ENCODE measurements at regions not wholly inside any gene's neighbourhood (a gene's known extent, or its start where the extent isn't known, plus 50 kb on each side); places are given as distances from the start of the nearest gene placed in this dataset.

GRCh38 chr12:89289720-89290119, 62.6 kb downstream of the DUSP6 start:
- H3K36me3 Mint-ChIP-seq = no peaks in the 10 kb centered on the region
- H3K4me3 Mint-ChIP-seq = no peak overlapping the region
- intact Hi-C loops (cut with micrococcal nuclease) = loop anchor here (5.0 kb wide), 1 partner anchor 32 kb away; no protein-coding TSS in a partner anchor
- H3K4me1 Mint-ChIP-seq (ENCODE audit: low read depth) = peaks cover 4% of the 10 kb centered on the region
- ChIA-PET CTCF (no interaction called here), POLR2A (no interaction called here)
- DNase-seq = no peak
- no peak overlapping the region for H3K27ac Mint-ChIP-seq
- no peaks in the 10 kb centered on the region for H3K27me3 Mint-ChIP-seq
- H3K9me3 Mint-ChIP-seq = no peaks in the 10 kb centered on the region

GRCh38 chr12:89288959-89289358, 63.3 kb downstream of the DUSP6 start:
- ChIA-PET POLR2A (no interaction called here), CTCF (interaction anchor here (1.4 kb wide), 1 partner anchor 28 kb away, joined by 6 read pairs; no protein-coding TSS in a partner anchor)
- DNase-seq = no peak

DNA sequence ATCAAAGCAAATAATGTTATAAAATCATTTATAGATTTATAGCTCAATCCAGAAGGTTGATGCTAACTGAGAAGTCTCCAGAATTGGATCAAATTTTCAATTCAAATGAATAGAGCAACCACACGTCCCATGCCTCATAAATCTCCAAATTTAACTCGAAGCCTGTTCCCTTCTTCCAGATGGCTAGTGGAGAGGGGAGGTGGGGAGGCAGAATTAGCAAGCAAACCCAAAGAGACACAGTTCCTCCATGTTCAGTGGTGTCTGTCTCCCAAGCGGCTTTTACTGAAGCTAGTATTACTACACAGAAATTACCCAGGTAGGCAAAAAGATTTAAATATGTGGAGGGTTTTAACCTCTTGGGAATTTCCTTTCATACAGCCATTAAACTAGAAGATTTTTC, 65.8 kb downstream of the DUSP6 start:
- ChIA-PET CTCF (interaction anchor here (0.5 to 1.1 kb wide), 2 partner anchors 122 to 236 kb away, joined by 3 read pairs; no protein-coding TSS in a partner anchor), POLR2A (no interaction called here)
- Mint-ChIP-seq H3K4me3 (no peak overlapping the region), H3K9me3 (no peaks in the 10 kb centered on the region), H3K27ac (no peak overlapping the region), H3K36me3 (no peaks in the 10 kb centered on the region), H3K27me3 (no peaks in the 10 kb centered on the region), H3K4me1 (ENCODE audit: low read depth) (peaks cover 16% of the 10 kb centered on the region)
- no peak for DNase-seq
- intact Hi-C loops (cut with micrococcal nuclease) = no loop called here

More at GRCh38 chr12:89288959-89289358, 63.3 kb downstream of the DUSP6 start:
- H3K36me3 Mint-ChIP-seq = no peaks in the 10 kb centered on the region
- H3K4me3 Mint-ChIP-seq = no peak overlapping the region
- H3K27me3 Mint-ChIP-seq = no peaks in the 10 kb centered on the region
- intact Hi-C loops (cut with micrococcal nuclease) = no loop called here
- H3K4me1 Mint-ChIP-seq (ENCODE audit: low read depth) = peaks cover 4% of the 10 kb centered on the region
- no peaks in the 10 kb centered on the region for H3K9me3 Mint-ChIP-seq
- no peak overlapping the region for H3K27ac Mint-ChIP-seq

DNA sequence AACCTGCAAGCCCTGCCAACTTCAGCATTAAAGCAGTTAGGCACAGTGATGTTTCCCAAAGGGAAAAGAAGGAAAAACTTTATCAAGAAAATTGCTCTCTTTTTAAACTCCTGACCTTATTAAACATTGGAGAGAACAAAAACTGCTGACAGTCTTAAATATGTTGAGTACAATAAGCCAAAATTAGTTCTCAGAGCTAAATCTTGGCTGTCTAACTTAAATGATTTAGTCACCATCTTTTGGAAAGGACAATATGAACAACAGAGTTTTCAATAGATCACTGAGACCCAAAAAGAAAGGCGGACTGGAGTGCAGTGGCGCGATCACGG, 70.8 kb downstream of the DUSP6 start:
- intact Hi-C loops (cut with micrococcal nuclease) = loop anchor here (2.0 kb wide), 3 partner anchors 25 to 71 kb away; partner anchors contain the start of gene DUSP6
- no peaks in the 10 kb centered on the region for H3K36me3 Mint-ChIP-seq
- no peak overlapping the region for H3K4me3 Mint-ChIP-seq
- H3K27me3 Mint-ChIP-seq = no peaks in the 10 kb centered on the region
- ChIA-PET POLR2A (no interaction called here), CTCF (no interaction called here)
- H3K27ac Mint-ChIP-seq = peak overlapping the region; percentile 75
- peaks cover 3% of the 10 kb centered on the region for H3K9me3 Mint-ChIP-seq
- H3K4me1 Mint-ChIP-seq (ENCODE audit: low read depth) = peaks cover 23% of the 10 kb centered on the region
- DNase-seq = no peak

- POLR2A ChIA-PET = no interaction called here
- peaks cover 23% of the 10 kb centered on the region for H3K4me1 Mint-ChIP-seq (ENCODE audit: low read depth)
- no peak for DNase-seq
- H3K9me3 Mint-ChIP-seq = peaks cover 3% of the 10 kb centered on the region
- peak overlapping the region; percentile 75 for H3K27ac Mint-ChIP-seq
- H3K36me3 Mint-ChIP-seq = no peaks in the 10 kb centered on the region
- no peaks in the 10 kb centered on the region for H3K27me3 Mint-ChIP-seq
- intact Hi-C loops (cut with micrococcal nuclease) = loop anchor here (2.0 kb wide), 3 partner anchors 26 to 72 kb away; partner anchors contain the start of gene DUSP6
- H3K4me3 Mint-ChIP-seq = peak overlapping the region; percentile 30
- CTCF ChIA-PET = interaction anchor here (1.3 kb wide), 1 partner anchor 181 kb away, joined by 4 read pairs; no protein-coding TSS in a partner anchor
Measured at GRCh38 chr12:89280833-89281538, 71.3 kb downstream of the DUSP6 start.

DNA sequence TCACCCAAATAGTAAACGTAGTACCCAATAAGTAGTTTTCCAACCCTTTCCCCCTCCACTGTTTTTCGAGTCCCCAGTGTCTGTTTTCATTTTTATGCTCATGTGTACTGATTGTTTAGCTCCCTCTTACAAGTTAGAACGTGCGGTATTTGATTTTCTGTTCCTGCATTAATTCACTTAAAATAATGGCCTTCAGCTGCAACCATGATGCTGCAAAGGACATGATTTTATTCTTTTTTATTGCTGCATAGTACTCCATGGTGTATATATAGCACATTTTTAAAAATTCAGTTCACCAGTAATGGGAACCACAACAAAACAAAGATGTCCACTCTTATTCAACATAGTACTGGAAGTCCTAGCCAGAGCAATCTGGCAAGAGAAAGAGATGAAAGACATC, 72.8 kb downstream of the DUSP6 start:
- Mint-ChIP-seq H3K4me1 (ENCODE audit: low read depth) (peaks cover 23% of the 10 kb centered on the region), H3K36me3 (no peaks in the 10 kb centered on the region), H3K27ac (no peak overlapping the region), H3K4me3 (no peak overlapping the region), H3K9me3 (peaks cover 3% of the 10 kb centered on the region), H3K27me3 (no peaks in the 10 kb centered on the region)
- ChIA-PET CTCF (no interaction called here), POLR2A (no interaction called here)
- DNase-seq = no peak
- intact Hi-C loops (cut with micrococcal nuclease) = no loop called here

DNA sequence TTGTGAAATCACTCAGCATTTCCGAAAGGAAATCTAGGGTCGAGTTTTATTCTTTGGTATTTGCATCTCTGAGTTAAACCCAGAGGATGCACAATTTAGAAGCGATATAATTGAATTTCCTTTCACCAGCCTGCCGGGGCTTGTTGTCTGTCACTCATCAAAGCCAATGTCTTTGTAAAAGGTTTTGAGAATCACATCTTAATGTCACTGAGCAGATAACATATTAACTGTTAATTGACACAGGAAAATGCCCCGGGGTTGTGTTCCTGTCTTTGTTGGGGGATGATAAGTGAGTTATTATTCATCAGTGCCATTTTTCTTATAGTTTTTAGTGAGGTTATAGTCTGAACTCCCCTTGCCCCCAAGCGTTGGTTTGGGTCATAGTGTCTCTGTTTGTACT, 73.4 kb downstream of the DUSP6 start:
- H3K27ac Mint-ChIP-seq = no peak overlapping the region
- no peaks in the 10 kb centered on the region for H3K36me3 Mint-ChIP-seq
- no peaks in the 10 kb centered on the region for H3K27me3 Mint-ChIP-seq
- intact Hi-C loops (cut with micrococcal nuclease) = no loop called here
- H3K4me3 Mint-ChIP-seq = no peak overlapping the region
- H3K9me3 Mint-ChIP-seq = peaks cover 3% of the 10 kb centered on the region
- no peak for DNase-seq
- CTCF ChIA-PET = no interaction called here
- H3K4me1 Mint-ChIP-seq (ENCODE audit: low read depth) = peaks cover 23% of the 10 kb centered on the region
- POLR2A ChIA-PET = no interaction called here

DNA sequence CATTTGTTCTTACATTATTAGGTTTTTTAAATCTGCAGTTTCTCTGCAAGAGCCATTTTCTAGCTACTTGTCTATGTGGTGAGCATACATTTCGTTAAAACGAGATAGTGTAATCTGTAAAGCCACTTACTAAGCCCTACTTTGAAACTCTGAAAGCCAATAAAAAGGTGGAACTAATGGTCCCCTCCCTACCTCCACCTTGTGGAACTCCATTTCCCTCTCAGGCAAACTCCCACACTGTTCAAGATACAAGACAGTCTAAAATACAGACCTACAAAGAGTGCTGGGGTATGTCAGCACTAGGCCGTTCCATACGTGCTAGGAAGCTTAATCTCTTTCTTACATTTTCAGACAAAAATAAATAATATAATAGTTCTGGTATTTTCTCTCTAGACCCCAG, 74.1 kb downstream of the DUSP6 start:
- Mint-ChIP-seq H3K27me3 (no peaks in the 10 kb centered on the region), H3K36me3 (no peaks in the 10 kb centered on the region), H3K9me3 (peaks cover 3% of the 10 kb centered on the region), H3K27ac (no peak overlapping the region), H3K4me1 (ENCODE audit: low read depth) (peaks cover 29% of the 10 kb centered on the region), H3K4me3 (no peak overlapping the region)
- no peak for DNase-seq
- CTCF ChIA-PET = no interaction called here
- intact Hi-C loops (cut with micrococcal nuclease) = no loop called here
- POLR2A ChIA-PET = no interaction called here

DNA sequence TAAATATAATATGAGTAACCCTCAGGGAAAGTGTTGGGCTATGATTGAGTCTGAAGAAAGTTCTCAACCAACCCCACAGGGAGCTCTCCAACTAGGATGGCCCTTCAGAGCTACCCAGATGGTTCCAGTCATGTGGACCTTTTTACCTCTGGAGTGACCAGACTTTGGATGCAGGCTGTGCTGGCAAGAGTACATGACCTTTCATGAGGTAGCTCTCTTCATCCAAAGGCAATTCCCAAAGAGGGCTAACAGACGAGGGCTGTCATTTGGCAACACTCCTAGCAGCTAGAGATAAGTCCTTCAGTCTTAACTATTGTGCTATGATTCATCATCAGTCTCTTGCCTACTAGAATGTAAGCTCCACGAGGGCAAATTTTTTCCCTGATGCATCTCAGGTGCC, 75.4 kb downstream of the DUSP6 start:
- POLR2A ChIA-PET = no interaction called here
- no peak overlapping the region for H3K4me3 Mint-ChIP-seq
- peaks cover 24% of the 10 kb centered on the region for H3K4me1 Mint-ChIP-seq (ENCODE audit: low read depth)
- no peaks in the 10 kb centered on the region for H3K36me3 Mint-ChIP-seq
- DNase-seq = no peak
- H3K27me3 Mint-ChIP-seq = no peaks in the 10 kb centered on the region
- CTCF ChIA-PET = interaction anchor here (0.8 kb wide), 1 partner anchor 560 kb away, joined by 3 read pairs; no protein-coding TSS in a partner anchor
- no peak overlapping the region for H3K27ac Mint-ChIP-seq
- intact Hi-C loops (cut with micrococcal nuclease) = no loop called here
- H3K9me3 Mint-ChIP-seq = peaks cover 3% of the 10 kb centered on the region

DNA sequence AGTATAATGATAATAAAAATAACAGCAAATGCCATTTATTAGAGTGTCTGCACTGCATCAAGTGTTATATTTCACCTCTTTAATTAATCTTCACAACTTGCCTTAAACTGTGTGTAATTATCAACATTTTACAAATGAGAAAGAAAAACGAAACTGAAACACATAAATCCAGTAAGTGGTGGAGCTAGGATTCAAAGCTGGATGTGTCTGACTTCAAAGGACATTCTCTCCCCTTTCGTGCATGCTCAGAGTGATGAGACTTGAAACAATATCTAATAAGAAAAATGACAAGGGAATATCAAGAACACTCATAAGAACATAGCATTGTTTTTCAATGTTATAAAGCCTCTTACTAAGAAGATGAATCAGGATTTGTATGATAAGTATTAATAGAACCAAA, 78.8 kb downstream of the DUSP6 start:
- ChIA-PET CTCF (no interaction called here), POLR2A (no interaction called here)
- DNase-seq = no peak
- Mint-ChIP-seq H3K4me1 (ENCODE audit: low read depth) (peaks cover 11% of the 10 kb centered on the region), H3K27me3 (no peaks in the 10 kb centered on the region), H3K4me3 (no peak overlapping the region), H3K27ac (no peak overlapping the region), H3K36me3 (peaks cover 5% of the 10 kb centered on the region), H3K9me3 (peaks cover 5% of the 10 kb centered on the region)
- intact Hi-C loops (cut with micrococcal nuclease) = no loop called here

DNA sequence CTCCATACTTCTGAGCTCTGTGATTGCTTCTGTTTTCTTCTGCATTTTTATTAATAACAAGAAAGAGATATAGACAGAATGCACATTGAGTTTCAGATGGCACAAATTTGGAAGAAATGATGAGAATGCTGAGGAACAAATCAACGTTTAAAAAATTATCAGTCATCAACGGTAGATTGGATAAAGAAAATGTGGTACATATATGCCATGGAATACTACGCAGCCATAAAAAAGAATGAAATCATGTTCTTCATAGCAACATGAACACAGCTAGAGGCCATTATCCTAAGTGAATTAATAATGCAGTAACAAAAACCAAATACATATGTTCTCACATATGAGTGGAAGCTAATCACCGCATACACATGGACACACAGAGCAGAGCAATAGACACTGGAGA, 81.8 kb downstream of the DUSP6 start:
- H3K27me3 Mint-ChIP-seq = no peaks in the 10 kb centered on the region
- peaks cover 5% of the 10 kb centered on the region for H3K36me3 Mint-ChIP-seq
- DNase-seq = no peak
- H3K9me3 Mint-ChIP-seq = peaks cover 5% of the 10 kb centered on the region
- H3K4me3 Mint-ChIP-seq = no peak overlapping the region
- intact Hi-C loops (cut with micrococcal nuclease) = no loop called here
- H3K4me1 Mint-ChIP-seq (ENCODE audit: low read depth) = peaks cover 11% of the 10 kb centered on the region
- POLR2A ChIA-PET = no interaction called here
- H3K27ac Mint-ChIP-seq = no peak overlapping the region
- CTCF ChIA-PET = no interaction called here

DNA sequence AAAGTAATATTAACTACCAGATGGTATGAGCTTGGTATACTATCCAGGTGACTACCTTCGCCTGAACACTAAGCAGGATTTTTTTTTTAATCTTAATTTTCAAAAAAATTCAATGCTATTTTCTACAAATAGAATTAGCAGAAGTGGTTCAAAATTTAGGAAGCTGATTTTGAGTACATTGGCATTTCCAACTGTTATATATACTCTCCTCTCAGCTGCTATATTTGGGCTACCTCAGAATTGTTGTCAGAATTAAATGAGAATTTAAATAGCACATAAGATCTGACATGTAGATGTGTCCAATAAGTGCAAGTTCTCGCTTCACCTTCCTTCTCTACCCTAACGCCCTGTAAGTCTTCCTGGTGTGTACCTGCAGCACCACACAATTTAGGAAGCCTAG, 83.1 kb downstream of the DUSP6 start:
- no peak overlapping the region for H3K27ac Mint-ChIP-seq
- no peak overlapping the region for H3K4me3 Mint-ChIP-seq
- peaks cover 5% of the 10 kb centered on the region for H3K9me3 Mint-ChIP-seq
- ChIA-PET CTCF (no interaction called here), POLR2A (interaction anchor here (0.7 kb wide), 1 partner anchor 184 kb away, joined by 4 read pairs; no protein-coding TSS in a partner anchor)
- peaks cover 5% of the 10 kb centered on the region for H3K36me3 Mint-ChIP-seq
- peaks cover 11% of the 10 kb centered on the region for H3K4me1 Mint-ChIP-seq (ENCODE audit: low read depth)
- no peaks in the 10 kb centered on the region for H3K27me3 Mint-ChIP-seq
- intact Hi-C loops (cut with micrococcal nuclease) = no loop called here
- no peak for DNase-seq

- Mint-ChIP-seq H3K27ac (no peak overlapping the region), H3K4me1 (ENCODE audit: low read depth) (no peaks in the 10 kb centered on the region), H3K4me3 (no peak overlapping the region), H3K9me3 (peaks cover 5% of the 10 kb centered on the region), H3K36me3 (peaks cover 5% of the 10 kb centered on the region), H3K27me3 (no peaks in the 10 kb centered on the region)
- ChIA-PET CTCF (no interaction called here), POLR2A (no interaction called here)
- DNase-seq = no peak
- intact Hi-C loops (cut with micrococcal nuclease) = no loop called here
Measured at GRCh38 chr12:89267404-89267803, 84.9 kb downstream of the DUSP6 start.
